AG04450 (cell line): ENCODE measurements at regions not wholly inside any gene's neighbourhood (a gene's known extent, or its start where the extent isn't known, plus 50 kb on each side); places are given as distances from the start of the nearest gene placed in this dataset.

Experiments used
- CTCF ChIA-PET: fragments of 300-600, 350-600 bp; formaldehyde crosslinking; extraction: SDS; loops from one replicate; lab custom pipeline; 2022; ENCODE audit warnings: antibody characterized with exemption, inconsistent platforms; lab: Charles Lee
- POLR2A ChIA-PET: fragments of 350-600 bp; formaldehyde crosslinking; extraction: SDS; loops from one replicate; lab custom pipeline; 2021; ENCODE audit warnings: antibody characterized with exemption, inconsistent platforms; lab: Yijun Ruan, JAX
- DNase-seq: peaks from one replicate; pipeline ENCODE4 v3.0.0-alpha.2; 2011; ENCODE audit warnings: low read depth, low spot score
- H3K27ac ChIP-seq: one replicate; pipeline ENCODE4 v1.5.1; 2012; ENCODE audit warnings: low read depth, low read length, control low read depth
- H3K27me3 ChIP-seq: one replicate; pipeline ENCODE4 v1.6.0; 2012; ENCODE audit warnings: low read length; ENCODE audit not compliant: control insufficient read depth, insufficient read depth
- H3K4me3 ChIP-seq: 2 replicates; pipeline ENCODE4 v1.5.1; 2011; ENCODE audit warnings: mild to moderate bottlenecking, low read depth, low read length, control low read depth
- H3K9me3 ChIP-seq: 2 replicates; pipeline ENCODE4 v1.5.1; 2012; ENCODE audit warnings: low read length; ENCODE audit not compliant: control insufficient read depth, insufficient read depth
- CTCF ChIP-seq: IDR thresholded peaks from 2 replicates; pipeline ENCODE4 v1.5.1; 2011; ENCODE audit warnings: low read depth, low read length, control low read depth, inconsistent platforms

- ChIA-PET POLR2A (no interaction called here), CTCF (no interaction called here)
- no peak overlapping the region for H3K4me3 ChIP-seq
- TF ChIP-seq CTCF = no peak
- H3K27ac ChIP-seq = no peak overlapping the region
- DNase-seq = no peak
- H3K9me3 ChIP-seq = no peaks in the 10 kb centered on the region
- no peaks in the 10 kb centered on the region for H3K27me3 ChIP-seq
These were observed 482.0 kb upstream of the B3GAT1 start for GRCh38 chr11:134893810-134894685.

GRCh38 chr11:134890446-134890845 lies 478.4 kb upstream of the B3GAT1 start:
- CTCF ChIA-PET = no interaction called here

GRCh38 chr11:134889832-134890231 lies 477.8 kb upstream of the B3GAT1 start:
- TF ChIP-seq CTCF = no peak
- ChIA-PET POLR2A (no interaction called here), CTCF (no interaction called here)
- no peak for DNase-seq
- Histone ChIP-seq H3K4me3 (no peak overlapping the region), H3K27me3 (no peaks in the 10 kb centered on the region), H3K9me3 (no peaks in the 10 kb centered on the region), H3K27ac (no peak overlapping the region)

More at GRCh38 chr11:134890446-134890845, 478.4 kb upstream of the B3GAT1 start:
- Histone ChIP-seq H3K4me3 (no peak overlapping the region), H3K9me3 (no peaks in the 10 kb centered on the region), H3K27ac (no peak overlapping the region), H3K27me3 (no peaks in the 10 kb centered on the region)
- no peak for DNase-seq
- no peak for TF ChIP-seq CTCF
- POLR2A ChIA-PET = no interaction called here

- no peak for DNase-seq
- CTCF ChIA-PET = no interaction called here
- no peak for TF ChIP-seq CTCF
- Histone ChIP-seq H3K27ac (no peak overlapping the region), H3K4me3 (no peak overlapping the region), H3K27me3 (no peaks in the 10 kb centered on the region), H3K9me3 (no peaks in the 10 kb centered on the region)
- POLR2A ChIA-PET = no interaction called here
These were observed 476.8 kb upstream of the B3GAT1 start for GRCh38 chr11:134888821-134889220.

GRCh38 chr11:134887896-134888295 lies 475.9 kb upstream of the B3GAT1 start:
- no peak for DNase-seq
- POLR2A ChIA-PET = no interaction called here
- CTCF ChIA-PET = no interaction called here
- Histone ChIP-seq H3K27ac (no peak overlapping the region), H3K4me3 (no peak overlapping the region), H3K9me3 (no peaks in the 10 kb centered on the region), H3K27me3 (no peaks in the 10 kb centered on the region)
- no peak for TF ChIP-seq CTCF
